Uterus (tissue), 3 donors: ENCODE measurements at regions not wholly inside any gene's neighbourhood (a gene's known extent, or its start where the extent isn't known, plus 50 kb on each side); places are given as distances from the start of the nearest gene placed in this dataset.

Experiments used
- DNase-seq, 2 donors: peaks; one replicate each; pipeline ENCODE4 v3.0.0-alpha.2; 2019 to 2020
- H3K27ac ChIP-seq, 2 donors: fragments of 200-600 bp; sonication (generic); 1 replicate in 1 of 2; 2 replicates in 1 of 2; pipeline ENCODE4 v1.5.1; 2016 to 2018
- H3K27me3 ChIP-seq, 2 donors: fragments of 200-600 bp; sonication (generic); one replicate each; pipeline ENCODE4 v1.5.1; 2018 to 2019; ENCODE audit warnings: control low read depth in 1 of 2
- H3K36me3 ChIP-seq, 2 donors: fragments of 200-600 bp; sonication (generic); one replicate each; pipeline ENCODE4 v1.5.1; 2019; ENCODE audit warnings: control low read depth in 1 of 2
- H3K4me1 ChIP-seq, 2 donors: fragments of 200-600 bp; sonication (generic); one replicate each; pipeline ENCODE4 v1.5.1; 2018 to 2019; ENCODE audit warnings: control low read depth in 1 of 2
- H3K4me3 ChIP-seq, 2 donors: fragments of 200-600 bp; sonication (generic); 1 replicate in 1 of 2; 2 replicates in 1 of 2; pipeline ENCODE4 v1.5.1; 2018 to 2019; ENCODE audit warnings: mild to moderate bottlenecking in 1 of 2
- H3K9me3 ChIP-seq, 2 donors: fragments of 200-600 bp; sonication (generic); one replicate each; pipeline ENCODE4 v1.5.1; 2019; ENCODE audit warnings: control low read depth in 1 of 2
- POLR2A ChIP-seq, 2 donors: fragments of 450-650 bp; IDR thresholded peaks; one replicate each; pipeline ENCODE4 v1.6.1; 2016; ENCODE audit warnings: antibody characterized with exemption in 2 of 2, mild to moderate bottlenecking in 1 of 2, moderate library complexity in 1 of 2
- intact Hi-C: fragments of 100-400 bp; cut with DNase I; formaldehyde crosslinking; loops from one replicate; pipeline ENCODE4 v1.15.1; 2023; ENCODE audit warnings: low total_unique reads
- TF ChIP-seq, protein P1 (sequence below), 4 experiments: fragments of 200-600 bp in 2 of 4; fragments of 450-650 bp in 2 of 4; sonication (generic) in 2 of 4; IDR thresholded peaks; one replicate each; pipeline ENCODE4 v1.5.1; 2016 to 2019; ENCODE audit warnings: antibody characterized with exemption in 4 of 4, mild to moderate bottlenecking in 2 of 4, moderate library complexity in 1 of 4
- donor health status: DM: yes; HTN: yes; CAD: no.

DNA sequence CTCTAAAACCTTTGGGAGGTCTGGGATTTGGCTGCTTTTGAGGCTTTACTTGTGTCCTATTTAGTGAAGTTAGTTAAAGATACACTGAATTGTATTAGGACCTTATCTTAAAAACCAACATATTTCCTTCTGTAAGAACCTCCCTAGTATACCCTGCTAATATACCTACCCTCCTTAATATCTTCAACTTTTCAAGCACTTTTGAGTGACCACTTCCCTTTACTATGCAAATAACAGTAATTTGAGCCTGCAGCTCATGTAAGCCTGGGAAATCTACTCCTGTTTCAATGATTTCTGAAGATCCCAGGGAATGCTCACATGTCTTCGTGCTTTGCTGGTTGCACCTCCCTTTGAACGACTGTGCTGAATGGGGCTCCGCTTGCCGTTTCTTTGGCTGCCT lies 358.5 kb downstream of the YTHDC2 start:
- TF ChIP-seq, protein P1, sequence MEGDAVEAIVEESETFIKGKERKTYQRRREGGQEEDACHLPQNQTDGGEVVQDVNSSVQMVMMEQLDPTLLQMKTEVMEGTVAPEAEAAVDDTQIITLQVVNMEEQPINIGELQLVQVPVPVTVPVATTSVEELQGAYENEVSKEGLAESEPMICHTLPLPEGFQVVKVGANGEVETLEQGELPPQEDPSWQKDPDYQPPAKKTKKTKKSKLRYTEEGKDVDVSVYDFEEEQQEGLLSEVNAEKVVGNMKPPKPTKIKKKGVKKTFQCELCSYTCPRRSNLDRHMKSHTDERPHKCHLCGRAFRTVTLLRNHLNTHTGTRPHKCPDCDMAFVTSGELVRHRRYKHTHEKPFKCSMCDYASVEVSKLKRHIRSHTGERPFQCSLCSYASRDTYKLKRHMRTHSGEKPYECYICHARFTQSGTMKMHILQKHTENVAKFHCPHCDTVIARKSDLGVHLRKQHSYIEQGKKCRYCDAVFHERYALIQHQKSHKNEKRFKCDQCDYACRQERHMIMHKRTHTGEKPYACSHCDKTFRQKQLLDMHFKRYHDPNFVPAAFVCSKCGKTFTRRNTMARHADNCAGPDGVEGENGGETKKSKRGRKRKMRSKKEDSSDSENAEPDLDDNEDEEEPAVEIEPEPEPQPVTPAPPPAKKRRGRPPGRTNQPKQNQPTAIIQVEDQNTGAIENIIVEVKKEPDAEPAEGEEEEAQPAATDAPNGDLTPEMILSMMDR (IDR thresholded peaks at IDR 0.05) = no peak
- TF ChIP-seq POLR2A (IDR thresholded peaks at IDR 0.05) = no peak
- no peak for DNase-seq
- Histone ChIP-seq H3K4me3 (no peak overlapping the region), H3K27me3 (no peaks in the 10 kb centered on the region), H3K27ac (no peak overlapping the region), H3K9me3 (no peaks in the 10 kb centered on the region), H3K4me1 (no peaks in the 10 kb centered on the region), H3K36me3 (no peaks in the 10 kb centered on the region)
- intact Hi-C loops = no loop called here

DNA sequence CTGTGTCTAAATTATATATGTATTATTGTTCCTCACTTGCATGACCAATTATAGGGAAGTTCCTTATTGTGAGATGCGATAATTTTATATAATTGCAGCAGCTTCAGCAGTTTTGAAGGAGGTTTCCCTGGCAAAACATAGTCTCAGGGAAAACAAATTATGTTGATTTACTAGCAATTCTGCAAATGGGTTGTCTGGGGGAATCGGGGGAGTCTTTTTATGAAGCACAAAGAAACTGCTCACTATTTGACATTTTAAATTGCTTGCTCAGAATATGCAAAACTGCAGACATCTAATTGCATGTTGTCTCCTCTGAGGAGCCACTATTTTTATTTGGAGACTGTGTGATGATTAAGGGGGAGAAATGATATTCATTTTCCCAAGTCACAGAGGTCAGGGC lies 361.6 kb downstream of the YTHDC2 start:
- Histone ChIP-seq H3K4me1 (no peaks in the 10 kb centered on the region), H3K27ac (no peak overlapping the region), H3K36me3 (no peaks in the 10 kb centered on the region), H3K27me3 (no peaks in the 10 kb centered on the region), H3K9me3 (no peaks in the 10 kb centered on the region), H3K4me3 (no peak overlapping the region)
- TF ChIP-seq, protein P1 (IDR thresholded peaks at IDR 0.05) = no peak
- DNase-seq = no peak
- intact Hi-C loops = no loop called here

DNA sequence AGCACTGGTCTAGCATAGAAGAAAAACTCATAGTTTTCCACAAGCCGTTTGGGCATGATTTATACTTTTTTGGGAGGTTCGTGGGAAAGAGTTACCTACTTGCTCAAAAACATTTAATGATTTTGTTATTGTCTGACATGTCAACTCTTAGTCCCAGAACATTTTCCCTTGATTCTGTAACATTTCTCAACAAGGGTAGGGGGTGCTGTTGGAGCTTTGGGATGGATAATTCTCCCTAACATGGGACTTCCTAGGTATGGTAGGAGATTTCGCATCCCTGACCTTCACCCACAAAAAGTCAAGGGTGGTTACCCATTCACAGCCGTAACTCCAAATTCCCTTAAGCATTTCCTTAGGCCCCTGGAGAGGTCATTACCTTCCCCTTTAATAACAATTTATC lies 378.0 kb downstream of the YTHDC2 start:
- Histone ChIP-seq H3K4me1 (no peaks in the 10 kb centered on the region), H3K9me3 (no peaks in the 10 kb centered on the region), H3K36me3 (no peaks in the 10 kb centered on the region), H3K27me3 (no peaks in the 10 kb centered on the region), H3K27ac (no peak overlapping the region), H3K4me3 (no peak overlapping the region)
- DNase-seq = no peak
- intact Hi-C loops = no loop called here
- TF ChIP-seq, protein P1 (IDR thresholded peaks at IDR 0.05) = no peak
- no peak for TF ChIP-seq POLR2A (IDR thresholded peaks at IDR 0.05)

DNA sequence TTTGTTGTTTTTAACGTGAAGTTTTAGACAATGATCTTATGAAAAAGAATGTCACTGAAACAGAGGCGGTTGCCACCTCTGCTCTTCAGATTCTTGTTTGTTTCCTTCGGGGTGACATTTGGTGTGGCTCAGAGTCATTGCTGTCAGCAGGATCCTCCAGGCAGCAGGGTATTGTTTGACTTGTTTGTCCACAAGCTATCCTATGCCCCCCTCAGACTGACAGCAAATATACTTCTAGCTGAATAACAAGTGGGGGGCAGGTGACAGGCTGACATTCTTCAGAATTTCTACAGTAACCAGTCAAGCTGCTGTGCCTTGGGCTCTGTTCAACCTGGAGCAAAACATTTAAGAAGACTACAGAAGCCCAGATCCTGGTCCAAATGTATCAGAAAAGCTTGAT lies 383.3 kb downstream of the YTHDC2 start:
- no peaks in the 10 kb centered on the region for H3K9me3 ChIP-seq
- H3K27ac ChIP-seq = no peak overlapping the region
- intact Hi-C loops = no loop called here
- no peak for DNase-seq
- no peaks in the 10 kb centered on the region for H3K27me3 ChIP-seq
- H3K4me1 ChIP-seq = no peaks in the 10 kb centered on the region
- no peak for TF ChIP-seq POLR2A (IDR thresholded peaks at IDR 0.05)
- TF ChIP-seq, protein P1 (IDR thresholded peaks at IDR 0.05) = no peak
- no peaks in the 10 kb centered on the region for H3K36me3 ChIP-seq
- H3K4me3 ChIP-seq = no peak overlapping the region

DNA sequence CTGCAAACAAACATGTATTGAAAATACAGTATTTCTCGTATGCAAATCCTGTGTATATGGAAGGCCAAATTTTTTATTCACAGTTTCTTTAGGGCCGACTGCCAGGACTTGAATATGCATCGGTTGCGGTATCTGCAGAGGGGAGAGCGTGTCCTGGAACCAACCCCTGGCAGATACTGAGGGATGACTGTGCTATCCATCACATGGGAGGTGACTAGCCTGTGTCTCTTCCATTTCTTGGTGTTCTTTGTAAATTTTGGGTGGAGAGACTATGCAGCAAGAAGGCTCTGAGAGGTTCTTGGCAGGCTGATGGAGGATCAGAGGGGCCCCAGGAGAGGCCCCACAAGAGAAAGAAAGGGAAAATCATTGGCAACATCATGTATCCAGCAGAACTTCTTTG lies 384.3 kb downstream of the YTHDC2 start:
- H3K27me3 ChIP-seq = no peaks in the 10 kb centered on the region
- no peak for DNase-seq

More for the DNA sequence above, 384.3 kb downstream of the YTHDC2 start:
- no peak overlapping the region for H3K27ac ChIP-seq
- no peaks in the 10 kb centered on the region for H3K4me1 ChIP-seq
- H3K4me3 ChIP-seq = no peak overlapping the region
- intact Hi-C loops = no loop called here
- H3K36me3 ChIP-seq = no peaks in the 10 kb centered on the region
- H3K9me3 ChIP-seq = no peaks in the 10 kb centered on the region
- TF ChIP-seq, protein P1 (IDR thresholded peaks at IDR 0.05) = no peak
- no peak for TF ChIP-seq POLR2A (IDR thresholded peaks at IDR 0.05)
